Thyroid gland (tissue), 4 donors: ENCODE measurements at regions not wholly inside any gene's neighbourhood (a gene's known extent, or its start where the extent isn't known, plus 50 kb on each side); places are given as distances from the start of the nearest gene placed in this dataset.

ENCODE experiments used
- DNase-seq, 2 donors: peaks; one replicate each; pipeline ENCODE4 v3.0.0-alpha.2; 2019
- H3K27ac ChIP-seq, 3 donors: fragments of 200-600 bp; sonication (generic); 1 replicate in 2 of 3; 2 replicates in 1 of 3; pipeline ENCODE4 v1.5.1; 2016 to 2019; ENCODE audit warnings: mild to moderate bottlenecking in 1 of 3, moderate library complexity in 1 of 3
- H3K27me3 ChIP-seq: fragments of 200-600 bp; sonication (generic); one replicate; pipeline ENCODE4 v1.5.1; 2019
- H3K36me3 ChIP-seq, 2 donors: fragments of 200-600 bp; sonication (generic); one replicate each; pipeline ENCODE4 v1.5.1; 2016 to 2019
- H3K4me1 ChIP-seq, 2 donors: fragments of 200-600 bp; sonication (generic); one replicate each; pipeline ENCODE4 v1.5.1; 2017 to 2019
- H3K4me3 ChIP-seq, 3 donors: fragments of 200-600 bp; sonication (generic); replicated peaks in 1 of 3; 1 replicate in 2 of 3; 2 replicates in 1 of 3; pipeline ENCODE4 v1.5.1; 2016; ENCODE audit warnings: mild to moderate bottlenecking in 1 of 3
- H3K9me3 ChIP-seq: fragments of 200-600 bp; sonication (generic); one replicate; pipeline ENCODE4 v1.5.1; 2017
- CTCF ChIP-seq, 6 experiments: fragments of 200-600 bp in 3 of 6; fragments of 450-650 bp in 3 of 6; sonication (generic) in 3 of 6; IDR thresholded peaks; one replicate each; pipeline ENCODE4 v1.5.1; 2016 to 2019; ENCODE audit warnings: antibody characterized with exemption in 6 of 6, mild to moderate bottlenecking in 2 of 6, inconsistent platforms in 1 of 6, moderate library complexity in 1 of 6
- POLR2A ChIP-seq, 2 donors: fragments of 450-650 bp; IDR thresholded peaks; one replicate each; pipeline ENCODE4 v1.6.1; 2017; ENCODE audit warnings: antibody characterized with exemption in 2 of 2, mild to moderate bottlenecking in 2 of 2, moderate library complexity in 1 of 2
- WGBS, 2 donors: methylation state at CpG; one replicate each; pipeline ENCODE4 v1.1.5; 2017; 5-methylcytosine and 5-hydroxymethylcytosine counted together
- intact Hi-C: fragments of 100-400 bp; cut with DNase I; formaldehyde crosslinking; loops from one replicate; pipeline ENCODE4 v1.15.1; 2023

- no peak for DNase-seq
- no peak for TF ChIP-seq POLR2A (IDR thresholded peaks at IDR 0.05)
- no peak for TF ChIP-seq CTCF (IDR thresholded peaks at IDR 0.05)
- Histone ChIP-seq H3K4me1 (no peaks in the 10 kb centered on the region), H3K4me3 (no peak overlapping the region), H3K9me3 (no peaks in the 10 kb centered on the region), H3K27ac (no peak overlapping the region), H3K36me3 (no peaks in the 10 kb centered on the region), H3K27me3 (no peaks in the 10 kb centered on the region)
- intact Hi-C loops, result no loop called here
- 73 to 74% methylated on average over 5 of the region's 5 CpGs for WGBS, 2 donors
Measured at GRCh38 chr16:72247821-72248253, 75.9 kb upstream of the PMFBP1 start.

DNA sequence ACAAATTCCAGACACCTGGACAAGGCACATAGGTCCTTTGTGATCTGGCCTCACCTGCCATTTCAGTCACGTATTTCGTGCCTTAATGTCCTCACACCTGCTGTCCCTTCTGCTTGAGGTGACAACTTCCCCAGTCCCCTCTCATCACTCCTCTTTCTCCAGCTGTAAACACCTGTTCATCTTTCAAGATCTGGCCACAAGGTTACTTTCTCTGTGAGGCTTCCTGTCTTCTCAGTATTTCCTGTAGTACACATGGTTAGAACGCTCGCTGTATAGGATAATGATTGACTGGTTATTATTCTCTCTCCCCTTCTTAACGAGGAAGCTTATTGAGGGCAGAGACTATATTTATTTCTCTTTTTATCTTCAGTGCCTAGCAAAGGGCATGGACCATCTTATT, 74.5 kb upstream of the PMFBP1 start:
- Histone ChIP-seq H3K4me1 (no peaks in the 10 kb centered on the region), H3K36me3 (no peaks in the 10 kb centered on the region), H3K27me3 (no peaks in the 10 kb centered on the region), H3K27ac (no peak overlapping the region), H3K4me3 (no peak overlapping the region), H3K9me3 (no peaks in the 10 kb centered on the region)
- WGBS, 2 donors, result 80 to 83% methylated on average over 5 of the region's 5 CpGs
- intact Hi-C loops, result no loop called here
- TF ChIP-seq CTCF (IDR thresholded peaks at IDR 0.05), result no peak
- no peak for TF ChIP-seq POLR2A (IDR thresholded peaks at IDR 0.05)
- no peak for DNase-seq

GRCh38 chr16:72244853-72245252, 72.9 kb upstream of the PMFBP1 start:
- H3K36me3 ChIP-seq, result no peaks in the 10 kb centered on the region
- no peaks in the 10 kb centered on the region for H3K4me1 ChIP-seq
- H3K27ac ChIP-seq, result no peak overlapping the region
- H3K27me3 ChIP-seq, result no peaks in the 10 kb centered on the region
- 73 to 75% methylated on average over 5 of the region's 5 CpGs for WGBS, 2 donors
- intact Hi-C loops, result no loop called here
- no peak for DNase-seq
- H3K4me3 ChIP-seq, result no peak overlapping the region
- H3K9me3 ChIP-seq, result no peaks in the 10 kb centered on the region
- no peak for TF ChIP-seq CTCF (IDR thresholded peaks at IDR 0.05)
- no peak for TF ChIP-seq POLR2A (IDR thresholded peaks at IDR 0.05)

DNA sequence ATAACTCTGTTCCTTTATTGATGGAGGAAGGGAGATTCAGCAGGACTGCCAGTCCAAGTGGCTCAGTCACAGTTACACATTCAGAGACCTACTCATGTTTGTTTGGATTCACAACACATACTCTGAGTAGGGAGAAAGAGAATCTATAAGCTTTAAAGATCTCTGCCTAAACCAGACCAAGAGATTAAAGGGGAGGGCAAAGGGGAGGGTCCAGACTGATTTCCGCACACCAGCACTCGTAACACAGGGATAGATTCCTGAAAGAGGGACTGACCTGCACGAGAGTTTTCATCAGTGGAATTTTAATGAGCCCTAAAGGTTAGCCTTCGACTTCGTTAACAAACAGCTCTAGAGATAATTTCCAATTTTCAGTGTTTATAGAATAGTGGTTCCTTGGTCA, 71.7 kb upstream of the PMFBP1 start:
- no peak for DNase-seq
- Histone ChIP-seq H3K36me3 (no peaks in the 10 kb centered on the region), H3K4me1 (no peaks in the 10 kb centered on the region), H3K4me3 (no peak overlapping the region), H3K9me3 (no peaks in the 10 kb centered on the region), H3K27me3 (no peaks in the 10 kb centered on the region), H3K27ac (no peak overlapping the region)
- TF ChIP-seq POLR2A (IDR thresholded peaks at IDR 0.05) (no peak), CTCF (IDR thresholded peaks at IDR 0.05) (no peak)
- WGBS, 2 donors, result 87 to 89% methylated on average over 5 of the region's 5 CpGs
- intact Hi-C loops, result no loop called here

GRCh38 chr16:72242757-72243156, 70.8 kb upstream of the PMFBP1 start:
- WGBS, 2 donors, result 90 to 94% methylated on average over 4 of the region's 4 CpGs

More at GRCh38 chr16:72242757-72243156, 70.8 kb upstream of the PMFBP1 start:
- Histone ChIP-seq H3K27ac (no peak overlapping the region), H3K9me3 (no peaks in the 10 kb centered on the region), H3K4me3 (no peak overlapping the region), H3K36me3 (no peaks in the 10 kb centered on the region), H3K27me3 (no peaks in the 10 kb centered on the region), H3K4me1 (no peaks in the 10 kb centered on the region)
- intact Hi-C loops, result no loop called here
- TF ChIP-seq POLR2A (IDR thresholded peaks at IDR 0.05) (no peak), CTCF (IDR thresholded peaks at IDR 0.05) (no peak)
- no peak for DNase-seq
